Testis (tissue), 2 donors: ENCODE measurements at regions not wholly inside any gene's neighbourhood (a gene's known extent, or its start where the extent isn't known, plus 50 kb on each side); places are given as distances from the start of the nearest gene placed in this dataset.

Experiments
- small RNA-seq, 2 donors: library from RNA; depleted of rRNA; stranded (forward); fragments of <200 nt; gene quantifications; one replicate each; pipeline ENCODE3, GENCODE V24; 2016

Small RNA genes lying in the stretch of these regions (small RNA-seq; reads per million reads assigned to genes)
- gene RF00003 (0 to 0.28 reads per million in 2 donors), gene RNVU1-4 (0 reads per million in 2 donors)
